Activated naive CD4-positive, alpha-beta T cell treated with anti-CD3 and anti-CD28 coated beads, Interleukin-2, amount 10 ng/mL, durations not matched to agents 7 days and 5 days (primary cell): ENCODE measurements at regions not wholly inside any gene's neighbourhood (a gene's known extent, or its start where the extent isn't known, plus 50 kb on each side); places are given as distances from the start of the nearest gene placed in this dataset.

Experiments
- CTCF ChIA-PET: fragments of 350-600 bp; sonication (Branson Sonifier 250); formaldehyde crosslinking; loops from one replicate; lab custom pipeline; 2021; ENCODE audit warnings: antibody characterized with exemption; lab: Charles Lee
- DNase-seq: peaks from one replicate; pipeline ENCODE4 v3.0.0-alpha.2; 2020
- H3K27ac Mint-ChIP-seq: one replicate; pipeline ENCODE4 v1.8.0; 2021; ENCODE audit warnings: mild to moderate bottlenecking, moderate library complexity, mixed read lengths
- H3K27me3 Mint-ChIP-seq: one replicate; pipeline ENCODE4 v1.8.0; 2021; ENCODE audit warnings: mild to moderate bottlenecking, mixed read lengths
- H3K36me3 Mint-ChIP-seq: one replicate; pipeline ENCODE4 v1.8.0; 2021; ENCODE audit warnings: mixed read lengths
- H3K4me1 Mint-ChIP-seq: one replicate; pipeline ENCODE4 v1.8.0; 2021; ENCODE audit warnings: mixed read lengths
- H3K4me3 Mint-ChIP-seq: one replicate; pipeline ENCODE4 v1.8.0; 2021; ENCODE audit warnings: mild to moderate bottlenecking, moderate library complexity, mixed read lengths
- H3K9me3 Mint-ChIP-seq: one replicate; pipeline ENCODE4 v1.8.0; 2021; ENCODE audit warnings: mixed read lengths

- H3K9me3 Mint-ChIP-seq: peaks cover 4% of the 10 kb centered on the region
- peaks cover 21% of the 10 kb centered on the region for H3K4me1 Mint-ChIP-seq
- H3K4me3 Mint-ChIP-seq: no peak overlapping the region
- peak overlapping the region; percentile 67 for H3K27ac Mint-ChIP-seq
- CTCF ChIA-PET: no interaction called here
- no peaks in the 10 kb centered on the region for H3K27me3 Mint-ChIP-seq
- DNase-seq: peak; percentile 73
- H3K36me3 Mint-ChIP-seq: no peaks in the 10 kb centered on the region
Observed at GRCh38 chrY:19232276-19232994, 458.9 kb upstream of the HSFY2 start.

GRCh38 chrY:19220784-19221183 is 447.2 kb upstream of the HSFY2 start:
- CTCF ChIA-PET: no interaction called here
- no peaks in the 10 kb centered on the region for H3K27me3 Mint-ChIP-seq
- no peaks in the 10 kb centered on the region for H3K36me3 Mint-ChIP-seq
- no peak overlapping the region for H3K27ac Mint-ChIP-seq
- no peak overlapping the region for H3K4me3 Mint-ChIP-seq
- no peaks in the 10 kb centered on the region for H3K4me1 Mint-ChIP-seq
- no peaks in the 10 kb centered on the region for H3K9me3 Mint-ChIP-seq
- no peak for DNase-seq

GRCh38 chrY:19208915-19209314 is 435.4 kb upstream of the HSFY2 start:
- Mint-ChIP-seq H3K9me3 (no peaks in the 10 kb centered on the region), H3K27me3 (no peaks in the 10 kb centered on the region), H3K4me1 (no peaks in the 10 kb centered on the region), H3K27ac (no peak overlapping the region), H3K4me3 (no peak overlapping the region), H3K36me3 (no peaks in the 10 kb centered on the region)
- DNase-seq: no peak
- CTCF ChIA-PET: no interaction called here

GRCh38 chrY:19207048-19207447 is 433.5 kb upstream of the HSFY2 start:
- no peaks in the 10 kb centered on the region for H3K27me3 Mint-ChIP-seq
- CTCF ChIA-PET: no interaction called here
- no peak overlapping the region for H3K27ac Mint-ChIP-seq
- no peak for DNase-seq
- H3K36me3 Mint-ChIP-seq: no peaks in the 10 kb centered on the region
- no peak overlapping the region for H3K4me3 Mint-ChIP-seq
- H3K4me1 Mint-ChIP-seq: no peaks in the 10 kb centered on the region
- H3K9me3 Mint-ChIP-seq: no peaks in the 10 kb centered on the region

GRCh38 chrY:19180824-19181223 is 407.3 kb upstream of the HSFY2 start:
- Mint-ChIP-seq H3K4me3 (no peak overlapping the region), H3K36me3 (no peaks in the 10 kb centered on the region), H3K27me3 (no peaks in the 10 kb centered on the region), H3K27ac (no peak overlapping the region), H3K4me1 (no peaks in the 10 kb centered on the region), H3K9me3 (peaks cover 6% of the 10 kb centered on the region)
- CTCF ChIA-PET: no interaction called here
- no peak for DNase-seq

- Mint-ChIP-seq H3K36me3 (no peaks in the 10 kb centered on the region), H3K4me1 (no peaks in the 10 kb centered on the region), H3K27ac (no peak overlapping the region), H3K4me3 (no peak overlapping the region), H3K9me3 (no peaks in the 10 kb centered on the region), H3K27me3 (no peaks in the 10 kb centered on the region)
- DNase-seq: no peak
- CTCF ChIA-PET: no interaction called here
Observed at GRCh38 chrY:19168202-19168565, 394.6 kb upstream of the HSFY2 start.

GRCh38 chrY:19167319-19168201 is 394.0 kb upstream of the HSFY2 start:
- Mint-ChIP-seq H3K4me1 (no peaks in the 10 kb centered on the region), H3K4me3 (no peak overlapping the region), H3K27ac (no peak overlapping the region), H3K9me3 (no peaks in the 10 kb centered on the region), H3K36me3 (no peaks in the 10 kb centered on the region), H3K27me3 (no peaks in the 10 kb centered on the region)
- CTCF ChIA-PET: no interaction called here
- DNase-seq: no peak

- H3K4me1 Mint-ChIP-seq: no peaks in the 10 kb centered on the region
- no peak overlapping the region for H3K4me3 Mint-ChIP-seq
- no peaks in the 10 kb centered on the region for H3K27me3 Mint-ChIP-seq
- no peak overlapping the region for H3K27ac Mint-ChIP-seq
- H3K9me3 Mint-ChIP-seq: no peaks in the 10 kb centered on the region
- DNase-seq: no peak
- no peaks in the 10 kb centered on the region for H3K36me3 Mint-ChIP-seq
- CTCF ChIA-PET: no interaction called here
Observed at GRCh38 chrY:19148783-19149182, 375.2 kb upstream of the HSFY2 start.

GRCh38 chrY:19146296-19146695 is 372.8 kb upstream of the HSFY2 start:
- no peaks in the 10 kb centered on the region for H3K9me3 Mint-ChIP-seq

GRCh38 chrY:19142093-19142492 is 368.6 kb upstream of the HSFY2 start:
- Mint-ChIP-seq H3K4me1 (no peaks in the 10 kb centered on the region), H3K36me3 (no peaks in the 10 kb centered on the region), H3K4me3 (no peak overlapping the region), H3K27ac (no peak overlapping the region), H3K9me3 (no peaks in the 10 kb centered on the region), H3K27me3 (no peaks in the 10 kb centered on the region)
- CTCF ChIA-PET: no interaction called here
- DNase-seq: no peak

More at GRCh38 chrY:19146296-19146695, 372.8 kb upstream of the HSFY2 start:
- no peaks in the 10 kb centered on the region for H3K36me3 Mint-ChIP-seq
- H3K4me1 Mint-ChIP-seq: no peaks in the 10 kb centered on the region
- no peak overlapping the region for H3K4me3 Mint-ChIP-seq
- DNase-seq: no peak
- CTCF ChIA-PET: no interaction called here
- no peak overlapping the region for H3K27ac Mint-ChIP-seq
- H3K27me3 Mint-ChIP-seq: no peaks in the 10 kb centered on the region

- CTCF ChIA-PET: no interaction called here
- Mint-ChIP-seq H3K36me3 (no peaks in the 10 kb centered on the region), H3K4me3 (no peak overlapping the region), H3K9me3 (no peaks in the 10 kb centered on the region), H3K4me1 (no peaks in the 10 kb centered on the region), H3K27me3 (no peaks in the 10 kb centered on the region), H3K27ac (no peak overlapping the region)
- DNase-seq: no peak
Observed at GRCh38 chrY:19140285-19140920, 366.9 kb upstream of the HSFY2 start.

- no peaks in the 10 kb centered on the region for H3K9me3 Mint-ChIP-seq
- H3K36me3 Mint-ChIP-seq: no peaks in the 10 kb centered on the region
- CTCF ChIA-PET: no interaction called here
- no peak overlapping the region for H3K27ac Mint-ChIP-seq
- H3K27me3 Mint-ChIP-seq: no peaks in the 10 kb centered on the region
- H3K4me3 Mint-ChIP-seq: no peak overlapping the region
- no peak for DNase-seq
- H3K4me1 Mint-ChIP-seq: peaks cover 8% of the 10 kb centered on the region
Observed at GRCh38 chrY:19134426-19134825, 360.9 kb upstream of the HSFY2 start.

- H3K27ac Mint-ChIP-seq: no peak overlapping the region
- CTCF ChIA-PET: no interaction called here
- no peaks in the 10 kb centered on the region for H3K36me3 Mint-ChIP-seq
- H3K9me3 Mint-ChIP-seq: no peaks in the 10 kb centered on the region
- peaks cover 2% of the 10 kb centered on the region for H3K27me3 Mint-ChIP-seq
- H3K4me3 Mint-ChIP-seq: no peak overlapping the region
- peaks cover 8% of the 10 kb centered on the region for H3K4me1 Mint-ChIP-seq
- DNase-seq: peak; percentile 20
Observed at GRCh38 chrY:19130569-19131358, 357.2 kb upstream of the HSFY2 start.

- no peaks in the 10 kb centered on the region for H3K36me3 Mint-ChIP-seq
- no peak overlapping the region for H3K27ac Mint-ChIP-seq
- H3K27me3 Mint-ChIP-seq: peaks cover 5% of the 10 kb centered on the region
- no peaks in the 10 kb centered on the region for H3K9me3 Mint-ChIP-seq
- CTCF ChIA-PET: no interaction called here
- no peak overlapping the region for H3K4me3 Mint-ChIP-seq
- DNase-seq: no peak
- peaks cover 8% of the 10 kb centered on the region for H3K4me1 Mint-ChIP-seq
Observed at GRCh38 chrY:19126889-19127288, 353.4 kb upstream of the HSFY2 start.
